ENCODE measurements at regions not wholly inside any gene's neighbourhood (a gene's known extent, or its start where the extent isn't known, plus 50 kb on each side); places are given as distances from the start of the nearest gene placed in this dataset.

DNA sequence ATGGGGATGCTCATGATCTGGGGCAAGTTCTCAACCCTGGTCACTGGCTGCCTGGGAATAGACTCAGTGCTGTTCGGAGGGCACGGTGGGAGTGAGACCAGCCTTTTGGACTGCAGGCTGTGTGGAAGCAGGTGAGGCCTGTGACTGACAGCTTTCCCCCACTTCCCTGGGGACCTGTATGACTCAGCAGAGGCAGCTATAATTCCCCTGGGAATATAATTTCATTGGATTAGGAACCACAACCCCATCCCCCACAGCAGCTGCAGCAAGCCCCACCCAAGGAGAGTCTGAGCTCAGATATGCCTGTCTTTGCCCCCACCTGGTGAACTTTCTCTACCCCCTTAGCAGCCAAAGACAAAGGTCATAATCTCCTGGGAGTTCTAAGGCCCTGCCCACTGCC lies 408.6 kb downstream of the PPP3CA start:
- no peak for TF ChIP-seq ZNF792 (tag by site-specific recombination; IDR thresholded peaks at IDR 0.05)
- TF ChIP-seq, protein P1, sequence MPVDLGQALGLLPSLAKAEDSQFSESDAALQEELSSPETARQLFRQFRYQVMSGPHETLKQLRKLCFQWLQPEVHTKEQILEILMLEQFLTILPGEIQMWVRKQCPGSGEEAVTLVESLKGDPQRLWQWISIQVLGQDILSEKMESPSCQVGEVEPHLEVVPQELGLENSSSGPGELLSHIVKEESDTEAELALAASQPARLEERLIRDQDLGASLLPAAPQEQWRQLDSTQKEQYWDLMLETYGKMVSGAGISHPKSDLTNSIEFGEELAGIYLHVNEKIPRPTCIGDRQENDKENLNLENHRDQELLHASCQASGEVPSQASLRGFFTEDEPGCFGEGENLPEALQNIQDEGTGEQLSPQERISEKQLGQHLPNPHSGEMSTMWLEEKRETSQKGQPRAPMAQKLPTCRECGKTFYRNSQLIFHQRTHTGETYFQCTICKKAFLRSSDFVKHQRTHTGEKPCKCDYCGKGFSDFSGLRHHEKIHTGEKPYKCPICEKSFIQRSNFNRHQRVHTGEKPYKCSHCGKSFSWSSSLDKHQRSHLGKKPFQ (tag by site-specific recombination; IDR thresholded peaks at IDR 0.05), result no peak
- TF ChIP-seq, protein P2, sequence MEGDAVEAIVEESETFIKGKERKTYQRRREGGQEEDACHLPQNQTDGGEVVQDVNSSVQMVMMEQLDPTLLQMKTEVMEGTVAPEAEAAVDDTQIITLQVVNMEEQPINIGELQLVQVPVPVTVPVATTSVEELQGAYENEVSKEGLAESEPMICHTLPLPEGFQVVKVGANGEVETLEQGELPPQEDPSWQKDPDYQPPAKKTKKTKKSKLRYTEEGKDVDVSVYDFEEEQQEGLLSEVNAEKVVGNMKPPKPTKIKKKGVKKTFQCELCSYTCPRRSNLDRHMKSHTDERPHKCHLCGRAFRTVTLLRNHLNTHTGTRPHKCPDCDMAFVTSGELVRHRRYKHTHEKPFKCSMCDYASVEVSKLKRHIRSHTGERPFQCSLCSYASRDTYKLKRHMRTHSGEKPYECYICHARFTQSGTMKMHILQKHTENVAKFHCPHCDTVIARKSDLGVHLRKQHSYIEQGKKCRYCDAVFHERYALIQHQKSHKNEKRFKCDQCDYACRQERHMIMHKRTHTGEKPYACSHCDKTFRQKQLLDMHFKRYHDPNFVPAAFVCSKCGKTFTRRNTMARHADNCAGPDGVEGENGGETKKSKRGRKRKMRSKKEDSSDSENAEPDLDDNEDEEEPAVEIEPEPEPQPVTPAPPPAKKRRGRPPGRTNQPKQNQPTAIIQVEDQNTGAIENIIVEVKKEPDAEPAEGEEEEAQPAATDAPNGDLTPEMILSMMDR (tag by site-specific recombination; IDR thresholded peaks at IDR 0.05), result no peak

Data from HEK293 (cell line).